DMS53 (cell line): ENCODE measurements at regions not wholly inside any gene's neighbourhood (a gene's known extent, or its start where the extent isn't known, plus 50 kb on each side); places are given as distances from the start of the nearest gene placed in this dataset.
"Not testable (repeated sequence)": the region's sequence is repeated elsewhere in the genome, so short reads cannot be mapped to it uniquely, and the experiment has no call there.

ENCODE experiments used
- DNase-seq: peaks from one replicate; lab custom pipeline; 2025; lab: John Stamatoyannopoulos, UW

DNA sequence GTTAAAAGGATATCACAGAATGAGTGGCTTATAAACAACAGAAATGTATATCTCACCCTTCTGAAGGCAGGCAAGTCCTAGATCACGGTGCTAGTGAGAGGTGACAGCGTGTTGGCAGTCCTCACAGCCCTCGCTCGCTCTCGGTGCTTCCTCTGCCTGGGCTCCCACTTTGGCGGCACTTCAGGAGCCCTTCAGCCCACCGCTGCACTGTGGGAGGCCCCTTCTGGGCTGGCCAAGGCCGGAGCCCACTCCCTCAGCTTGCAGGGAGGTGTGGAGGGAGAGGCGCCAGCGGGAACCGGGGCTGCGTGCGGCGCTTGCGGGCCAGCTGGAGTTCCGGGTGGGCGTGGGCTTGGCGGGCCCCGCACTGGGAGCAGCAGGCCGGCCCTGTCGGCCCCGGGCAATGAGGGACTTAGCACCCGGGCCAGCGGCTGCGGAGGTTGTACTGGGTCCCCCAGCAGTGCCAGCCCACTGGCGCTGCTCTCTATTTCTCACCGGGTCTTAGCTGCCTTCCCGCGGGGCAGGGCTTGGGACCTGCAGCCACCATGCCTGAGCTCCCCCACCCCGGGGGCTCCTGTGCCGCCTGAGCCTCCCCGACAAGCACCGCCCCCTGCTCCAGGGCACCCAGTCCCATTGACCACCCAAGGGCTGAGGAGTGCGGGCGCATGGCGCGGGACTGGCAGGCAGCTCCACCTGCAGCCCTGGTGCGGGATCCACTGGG is 778.1 kb downstream of the DIPK2A start:
- not testable (repeated sequence) for DNase-seq

DNA sequence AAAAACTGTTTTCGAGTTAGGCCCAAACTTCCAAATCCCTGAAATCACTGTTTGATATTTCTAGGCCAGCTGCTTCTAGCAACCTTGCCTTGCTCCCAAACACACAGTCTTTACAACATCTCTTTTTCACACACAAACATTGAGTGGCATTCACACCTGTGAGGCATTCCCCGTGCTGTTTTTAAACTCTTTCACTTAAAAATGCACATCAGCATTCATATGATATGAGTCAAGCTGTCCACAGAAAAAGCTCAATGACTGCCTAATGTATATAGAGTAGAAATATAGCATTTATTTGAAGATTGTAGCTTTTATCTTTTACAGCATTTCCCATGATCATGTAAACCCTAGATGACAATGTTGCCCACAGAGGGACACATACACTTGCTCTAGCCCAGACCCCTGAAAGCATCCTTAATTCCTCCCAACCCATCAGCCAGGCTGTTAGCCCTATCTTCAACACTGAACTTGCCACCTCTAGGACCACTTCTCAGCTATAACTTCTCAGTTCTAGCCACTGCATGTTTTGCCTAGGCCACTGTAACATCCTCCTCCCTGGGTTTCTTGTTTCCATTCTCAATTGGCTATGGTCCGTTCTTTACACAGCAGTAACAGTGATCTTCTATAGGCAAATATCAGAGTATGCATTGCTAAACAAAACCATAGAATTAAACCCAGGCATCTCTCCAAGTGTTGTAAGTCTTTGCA is 782.6 kb downstream of the DIPK2A start:
- no peak for DNase-seq

DNA sequence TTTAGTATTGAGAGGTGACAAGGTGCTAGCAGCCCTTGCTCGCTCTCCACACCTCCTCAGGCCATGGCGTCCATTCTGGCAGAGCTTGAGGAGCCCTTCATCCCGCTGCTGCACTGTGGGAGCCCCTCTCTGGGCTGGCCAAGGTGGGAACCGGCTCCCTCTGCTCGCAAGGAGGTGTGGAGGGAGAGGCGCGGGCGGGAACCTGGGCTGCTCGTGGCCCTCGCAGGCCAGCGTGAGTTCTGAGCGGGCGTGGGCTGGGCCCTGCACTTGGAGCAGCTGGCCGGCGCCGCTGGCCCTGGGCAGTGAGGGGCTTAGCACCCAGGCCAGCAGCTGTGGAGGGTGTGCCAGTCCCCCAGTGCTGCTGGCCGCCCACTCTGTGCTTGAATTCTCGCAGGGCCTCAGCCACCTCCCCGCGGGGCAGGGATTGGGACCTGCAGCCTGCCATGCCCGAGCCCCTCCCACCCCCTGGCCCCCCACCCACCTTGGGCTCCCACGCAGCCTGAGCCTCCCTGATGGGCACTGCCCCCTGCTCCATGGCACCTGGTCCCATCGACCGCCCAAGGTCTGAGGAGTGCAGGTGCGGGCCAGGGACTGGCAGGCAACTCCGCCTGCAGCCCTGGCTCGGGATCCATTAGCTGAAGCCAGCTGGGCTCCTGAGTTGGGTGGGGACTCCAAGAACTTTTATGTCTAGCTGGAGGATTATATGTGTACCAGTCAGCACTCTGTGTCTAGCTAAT is 785.2 kb downstream of the DIPK2A start:
- no peak for DNase-seq

DNA sequence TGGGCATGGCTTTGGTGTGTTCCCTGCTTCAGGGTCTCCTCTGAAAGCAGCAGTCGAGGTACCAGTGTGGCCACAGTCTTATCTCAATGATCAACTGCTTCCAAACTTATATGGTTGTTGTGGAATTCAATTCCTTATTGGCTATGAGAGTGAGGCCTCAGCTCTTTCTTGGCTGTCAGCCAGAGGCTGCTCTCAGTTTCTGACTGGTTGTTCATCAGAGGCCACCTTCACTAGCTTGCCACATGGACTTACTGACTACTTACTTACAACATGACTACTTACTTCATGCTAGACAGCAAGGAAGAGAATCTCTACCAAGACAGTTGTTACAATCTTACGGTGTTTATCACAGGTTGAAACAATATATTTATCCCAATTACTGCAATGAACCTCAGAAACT is 789.2 kb downstream of the DIPK2A start:
- peak; percentile 7 for DNase-seq

DNA sequence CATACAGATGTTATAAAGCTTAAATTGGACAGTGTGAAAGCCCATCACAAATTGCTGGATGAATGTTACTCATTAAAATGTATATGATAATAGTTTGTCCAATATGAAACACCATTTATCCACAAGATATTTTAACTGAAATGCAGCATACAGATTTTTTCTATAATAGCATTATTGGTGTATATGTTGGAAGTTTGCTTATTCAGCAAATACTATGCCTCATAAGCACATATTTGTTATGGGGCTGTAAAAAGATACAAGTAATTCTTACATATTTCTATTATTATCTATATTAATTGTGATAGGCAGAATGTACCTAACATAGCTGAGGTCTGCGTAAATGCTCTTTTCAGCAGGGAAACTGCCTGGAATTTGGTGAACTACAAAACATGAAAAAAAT is 790.5 kb downstream of the DIPK2A start:
- DNase-seq = no peak

DNA sequence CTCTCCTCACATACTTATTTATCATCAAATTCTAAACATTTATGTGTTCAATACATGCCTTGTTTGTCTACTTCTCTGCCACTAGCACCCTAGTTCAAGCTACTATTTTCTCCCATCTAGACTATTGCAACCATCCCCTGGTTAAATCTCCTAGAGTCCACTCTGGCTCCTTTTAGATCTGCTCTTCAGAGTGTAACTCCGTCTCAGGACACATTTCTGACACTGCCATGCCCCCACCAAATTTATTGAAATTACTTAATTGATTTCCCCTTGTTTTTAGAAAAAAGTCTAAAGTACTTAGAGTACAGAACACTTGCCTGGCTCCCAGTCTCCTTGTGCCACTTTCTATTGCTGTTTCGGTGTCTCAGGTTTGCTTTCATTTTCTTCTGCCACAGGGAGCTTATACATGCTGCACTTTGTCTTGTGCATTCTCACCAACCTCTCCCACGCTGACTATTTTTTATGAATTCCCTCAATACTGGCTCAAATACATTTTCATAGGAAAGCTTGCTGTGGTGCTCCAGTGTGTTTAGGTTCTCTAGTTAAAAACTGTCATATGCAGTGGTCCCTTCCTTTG is 792.3 kb downstream of the DIPK2A start:
- no peak for DNase-seq

DNA sequence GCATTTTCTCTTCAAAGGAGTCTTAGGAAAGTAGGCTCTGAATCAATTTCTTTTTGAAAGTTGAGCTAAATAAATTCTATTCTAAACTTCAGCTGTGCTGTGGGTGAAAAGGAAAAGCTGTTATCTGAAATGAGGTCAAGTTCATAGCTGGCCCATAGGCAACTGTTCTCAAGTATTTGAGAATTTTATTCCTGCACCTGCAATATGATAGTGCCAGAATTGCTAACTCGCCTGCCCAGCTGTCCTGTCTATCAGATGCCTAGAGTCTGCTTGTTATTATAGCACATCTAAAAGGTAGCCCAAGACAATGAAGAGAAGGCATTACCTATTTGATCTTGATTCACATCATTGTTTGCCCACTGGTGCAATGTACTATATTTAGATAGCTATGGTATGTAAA is 798.7 kb downstream of the DIPK2A start:
- DNase-seq = peak; percentile 9

DNA sequence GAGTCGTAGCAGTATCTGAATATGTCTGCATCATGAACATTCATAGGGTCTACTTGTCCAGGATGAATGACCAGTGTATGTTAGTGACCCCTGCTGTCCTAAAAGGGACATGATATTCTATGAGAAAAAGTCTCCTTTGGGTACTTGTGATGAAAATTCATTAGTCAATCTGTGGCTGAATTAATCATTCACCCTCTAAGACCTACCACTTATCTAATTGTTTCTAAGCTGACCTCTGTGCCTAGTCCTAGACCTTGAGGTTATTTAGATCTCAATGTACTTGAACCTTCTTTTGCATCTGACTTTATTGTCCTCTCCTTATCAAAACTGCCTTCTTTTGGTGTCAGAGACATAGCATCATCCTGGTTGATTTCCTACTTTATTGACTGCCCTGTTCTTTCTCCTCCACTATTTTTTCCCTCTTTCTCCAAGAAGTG is 799.3 kb downstream of the DIPK2A start:
- DNase-seq = peak; percentile 64

DNA sequence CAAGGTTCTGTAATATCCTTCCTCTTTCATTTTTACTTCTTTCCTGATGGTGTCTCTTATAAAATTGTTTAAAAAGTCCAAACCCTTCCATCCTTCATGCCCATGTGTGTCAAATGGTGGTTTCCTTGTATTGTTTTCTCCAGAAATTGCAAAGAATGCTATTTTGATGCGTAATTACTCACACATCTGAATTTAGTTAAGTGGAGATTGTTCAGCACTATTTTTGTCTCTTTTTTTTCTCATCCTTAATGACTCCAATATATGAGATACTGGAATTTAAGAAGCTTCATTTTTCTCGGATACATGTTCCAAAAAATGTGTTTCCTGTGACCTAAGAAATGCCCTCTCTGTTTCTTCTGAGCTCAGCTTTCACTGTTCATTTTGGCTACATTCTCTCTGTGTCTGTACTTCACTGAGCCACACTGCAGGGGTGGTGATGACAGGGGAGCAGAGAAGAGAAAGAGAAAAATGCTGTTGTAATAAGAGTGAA is 799.8 kb downstream of the DIPK2A start:
- DNase-seq = no peak

DNA sequence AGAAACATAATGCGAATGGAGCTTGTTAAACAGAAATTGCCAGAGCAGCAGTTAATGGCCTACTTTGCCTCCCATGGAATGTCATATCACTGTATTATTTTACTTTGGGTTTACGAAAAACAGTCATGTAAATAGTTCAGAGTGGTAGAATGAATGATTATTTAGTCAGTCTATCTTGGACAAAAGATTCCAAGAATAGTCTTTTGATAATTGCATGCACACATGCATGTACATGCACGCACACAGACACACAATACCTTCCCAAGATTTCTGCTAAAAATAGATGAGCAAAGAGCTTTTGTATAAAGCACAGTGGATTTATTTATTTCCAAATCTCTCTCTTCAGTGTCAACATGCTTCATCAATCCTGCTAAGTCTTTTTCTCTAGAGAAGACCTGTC is 800.7 kb downstream of the DIPK2A start:
- no peak for DNase-seq

DNA sequence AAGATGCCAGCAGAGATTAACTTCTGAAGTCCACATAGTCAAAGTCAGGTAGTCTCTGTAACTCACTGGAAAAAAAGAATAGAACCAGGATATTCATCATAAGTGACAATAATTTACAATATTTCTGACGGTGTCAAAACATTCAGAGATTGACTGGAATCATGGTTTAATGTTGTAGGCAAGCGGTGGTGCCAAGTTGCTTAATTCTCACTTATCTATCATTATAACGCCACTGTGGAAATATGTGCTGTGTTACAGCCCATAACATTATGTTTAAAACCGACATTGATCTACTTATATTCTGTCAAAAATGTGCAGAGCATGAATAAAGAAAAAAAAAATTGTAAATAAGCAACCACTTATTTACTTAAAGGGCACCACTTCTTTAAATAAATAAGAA is 801.7 kb downstream of the DIPK2A start:
- no peak for DNase-seq

DNA sequence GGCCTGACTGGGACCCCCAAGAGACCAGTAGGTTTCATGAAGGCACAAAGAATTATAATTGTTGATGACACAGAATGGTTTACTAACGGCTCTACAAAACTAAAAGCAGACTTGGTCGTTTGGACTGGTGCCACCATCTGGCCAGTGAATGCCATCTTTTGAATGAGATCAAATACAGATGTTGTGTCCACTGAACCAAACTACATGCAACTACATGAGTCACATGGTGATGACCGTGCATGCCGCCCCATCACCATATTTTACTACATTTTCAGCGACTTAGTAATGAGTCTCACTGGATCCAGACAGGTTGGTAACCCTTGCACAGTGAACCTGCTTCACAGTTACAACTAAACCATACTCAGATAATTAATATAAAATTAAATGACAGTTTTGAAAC is 803.3 kb downstream of the DIPK2A start:
- DNase-seq = peak; percentile 12

DNA sequence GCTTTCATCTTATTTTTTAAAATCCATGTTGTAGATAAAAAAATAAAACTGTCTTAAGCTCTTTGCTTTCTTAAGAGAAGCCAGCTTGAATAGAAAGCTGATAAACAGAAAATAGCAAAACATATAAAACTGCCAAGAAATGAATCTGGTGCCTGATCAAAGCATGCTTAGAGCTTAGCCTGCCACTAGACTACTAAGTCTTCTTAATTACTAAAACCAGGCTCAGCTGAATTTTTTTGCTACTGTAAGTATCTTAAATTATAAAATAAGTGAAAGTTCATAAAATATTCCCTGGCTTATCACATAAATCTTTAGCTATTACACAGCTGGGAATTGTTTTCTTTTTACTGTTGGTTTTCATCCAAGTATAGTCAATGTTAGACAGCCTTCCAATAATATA is 803.9 kb downstream of the DIPK2A start:
- DNase-seq = no peak

DNA sequence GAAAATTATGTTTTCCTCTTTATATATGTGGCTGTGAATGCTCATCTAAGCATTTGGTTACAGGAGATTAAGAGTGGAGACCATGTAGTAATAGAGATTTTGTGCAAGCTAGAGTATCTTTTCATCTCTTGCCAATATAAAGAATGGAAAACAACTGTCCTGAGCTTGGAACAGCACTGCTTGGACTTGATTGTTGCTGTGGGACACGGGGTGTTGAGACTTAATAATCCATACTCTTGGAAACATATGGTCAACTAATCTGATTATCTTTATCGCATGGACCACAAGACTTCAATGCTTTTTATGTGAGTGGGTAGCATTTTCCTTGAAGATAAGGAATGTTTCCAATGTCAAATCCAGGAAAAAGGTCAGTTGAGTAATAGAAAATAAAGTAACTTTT is 806.3 kb downstream of the DIPK2A start:
- no peak for DNase-seq

DNA sequence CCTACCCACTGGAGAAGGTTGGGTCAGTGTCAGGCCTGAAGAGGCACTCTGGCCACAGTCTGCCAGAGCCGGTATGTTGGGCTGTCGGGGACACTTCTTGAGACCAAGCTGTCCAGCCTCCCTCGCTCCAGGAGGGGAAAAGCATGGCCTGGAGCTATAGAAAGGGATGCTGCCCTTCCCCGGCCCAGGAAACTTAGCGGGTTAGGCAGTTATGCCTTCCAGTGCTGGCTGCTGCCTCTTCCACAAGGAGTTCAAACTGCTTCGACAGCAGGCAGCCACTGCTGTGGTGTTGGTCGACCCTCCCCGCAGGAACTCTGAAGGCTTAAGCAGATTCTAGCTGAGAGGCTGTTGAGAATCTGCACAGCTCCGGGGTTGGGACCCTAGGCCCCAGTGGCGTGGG is 819.4 kb downstream of the DIPK2A start:
- no peak for DNase-seq

DNA sequence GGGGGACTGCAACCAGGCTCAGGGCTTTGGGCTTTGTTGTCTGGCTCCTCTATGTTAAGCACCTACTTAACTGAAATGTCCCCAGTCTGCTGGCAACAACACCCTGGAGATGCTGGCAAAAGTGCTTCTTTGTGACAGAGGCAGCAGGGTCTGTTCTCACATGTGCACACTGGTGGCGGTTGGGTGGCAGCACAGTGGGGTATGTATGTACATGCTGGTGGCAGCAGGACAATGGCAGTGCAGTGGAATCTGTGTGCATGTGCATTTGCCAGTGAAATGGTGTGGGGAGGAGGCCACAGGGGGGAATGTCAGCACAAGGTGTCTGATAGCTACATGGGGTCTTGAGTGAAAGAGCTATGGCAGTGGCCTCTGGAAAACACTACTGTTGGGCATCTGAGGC is 830.3 kb downstream of the DIPK2A start:
- DNase-seq = no peak

DNA sequence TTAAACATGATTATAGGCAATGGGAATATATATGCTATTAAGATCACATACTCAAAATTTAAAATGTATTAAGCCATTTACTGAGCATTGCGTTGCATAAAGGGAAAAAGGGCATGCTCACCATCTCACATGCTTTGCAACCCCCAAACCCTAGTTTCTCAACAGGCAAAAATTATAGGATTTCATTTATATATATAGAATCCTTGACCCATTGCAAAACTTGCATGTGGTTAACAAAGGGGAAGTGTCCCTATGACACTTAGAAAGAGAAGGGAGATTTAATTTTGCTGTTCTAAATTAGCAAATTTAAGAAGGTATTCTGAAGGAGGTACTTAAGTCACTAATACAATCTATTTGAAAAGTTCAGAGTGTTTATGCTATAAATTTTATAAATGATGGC is 837.8 kb downstream of the DIPK2A start:
- DNase-seq = no peak

DNA sequence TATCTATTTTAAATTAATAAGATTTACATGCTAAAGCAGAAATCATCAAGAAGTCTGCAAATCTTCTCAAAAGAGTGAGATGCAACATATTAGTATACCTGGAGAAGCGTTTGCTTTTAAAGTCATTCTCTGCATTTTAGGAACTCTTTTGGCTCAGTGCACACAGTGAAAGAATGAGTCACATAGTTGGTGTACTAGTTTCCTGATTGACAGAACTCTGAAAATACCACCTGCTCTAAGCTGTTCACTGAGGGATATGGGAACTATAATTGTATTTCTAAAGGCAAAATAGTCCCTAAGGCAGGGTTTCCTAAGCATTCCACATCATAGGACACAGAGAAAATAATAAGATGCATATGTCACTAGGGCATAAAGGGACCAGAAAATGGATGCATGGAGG is 838.5 kb downstream of the DIPK2A start:
- DNase-seq = no peak

DNA sequence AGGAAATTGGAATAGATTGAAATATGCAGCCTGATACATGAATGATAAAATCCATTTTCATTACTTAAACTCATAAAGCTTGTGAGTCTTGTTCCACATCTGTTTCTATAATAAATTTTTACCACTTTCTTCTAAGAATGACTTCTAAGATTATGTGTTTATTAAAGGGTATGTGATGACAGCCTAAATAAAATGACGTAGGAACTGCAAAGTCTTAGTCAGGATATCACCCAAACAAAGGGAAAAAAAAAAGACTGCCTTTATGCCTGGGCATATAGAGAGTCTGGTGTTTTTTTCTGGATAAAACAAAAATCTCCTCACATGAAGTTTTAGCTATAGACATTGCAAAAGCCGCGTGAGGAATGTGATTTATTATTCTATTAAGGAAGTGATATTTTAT is 844.0 kb downstream of the DIPK2A start:
- no peak for DNase-seq

DNA sequence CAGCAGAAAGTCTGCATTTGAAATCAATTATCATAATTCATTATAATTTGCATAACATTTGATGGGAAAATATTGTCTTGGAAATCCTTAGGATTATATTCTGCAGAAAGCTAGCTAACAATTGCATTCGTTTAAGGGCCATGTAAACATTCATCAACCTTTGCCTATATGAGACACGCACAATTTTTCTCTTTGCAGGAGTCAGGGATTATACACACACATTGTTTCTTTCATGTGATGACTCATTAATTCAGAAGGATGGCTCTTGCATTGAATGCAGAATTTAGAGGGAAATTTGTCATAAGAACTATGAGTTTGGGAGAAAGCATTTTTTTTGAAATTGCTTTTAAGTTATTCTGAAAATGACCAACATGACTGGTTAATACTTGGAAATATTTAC is 844.7 kb downstream of the DIPK2A start:
- no peak for DNase-seq

DNA sequence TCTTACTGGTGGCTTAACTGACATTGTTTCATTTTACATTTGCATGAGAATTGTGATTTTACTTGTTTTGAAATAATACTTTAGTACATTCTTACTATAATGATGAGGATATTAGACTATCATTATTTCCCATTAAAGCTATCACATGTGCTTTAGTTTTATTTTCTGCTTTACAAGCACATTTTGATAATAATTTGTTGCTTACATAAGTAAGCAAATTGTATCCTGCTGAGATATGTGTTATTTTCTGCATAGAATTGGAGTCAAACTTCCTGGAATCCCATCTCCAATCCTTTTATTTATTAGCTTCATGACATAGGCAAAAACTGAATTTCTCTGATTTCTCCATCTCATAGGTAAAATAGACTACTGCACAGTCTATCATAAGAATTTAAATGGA is 847.4 kb downstream of the DIPK2A start:
- no peak for DNase-seq

DNA sequence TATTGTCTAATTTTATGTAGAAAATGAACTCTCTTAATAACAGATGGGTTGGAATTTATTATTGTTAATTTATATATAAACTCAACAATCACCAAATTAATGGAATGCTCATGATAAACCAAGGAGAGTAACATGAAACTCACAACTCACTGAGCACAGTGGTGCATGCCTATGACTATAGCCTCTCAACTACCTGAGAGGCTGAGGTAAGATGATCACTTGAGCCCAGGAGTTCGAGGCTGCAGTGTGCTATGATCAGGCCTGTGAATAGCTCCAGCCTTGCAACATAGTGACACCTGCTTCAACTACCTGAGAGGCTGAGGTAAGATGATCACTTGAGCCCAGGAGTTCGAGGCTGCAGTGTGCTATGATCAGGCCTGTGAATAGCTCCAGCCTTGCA is 848.6 kb downstream of the DIPK2A start:
- DNase-seq = not testable (repeated sequence)

DNA sequence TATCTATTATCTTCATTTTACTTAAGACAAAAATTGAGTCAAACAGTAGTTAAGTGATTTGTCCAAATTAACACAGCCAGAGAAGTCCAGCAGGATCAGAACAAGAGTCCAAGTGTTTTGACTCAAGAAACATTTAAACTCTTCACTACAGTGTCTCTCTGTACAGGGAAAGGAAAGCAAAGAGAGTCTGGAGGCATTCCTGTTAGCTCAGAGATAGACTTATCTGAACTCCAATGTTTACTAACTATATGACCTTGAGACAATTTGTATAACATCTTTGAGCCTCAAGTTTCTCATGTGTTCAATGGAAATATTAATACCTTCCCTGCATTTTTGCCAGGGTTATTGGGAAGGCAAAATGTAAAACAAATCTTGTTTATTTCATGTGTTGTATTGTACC is 849.1 kb downstream of the DIPK2A start:
- no peak for DNase-seq
